ENCODE measurements at regions not wholly inside any gene's neighbourhood (a gene's known extent, or its start where the extent isn't known, plus 50 kb on each side); places are given as distances from the start of the nearest gene placed in this dataset.

DNA sequence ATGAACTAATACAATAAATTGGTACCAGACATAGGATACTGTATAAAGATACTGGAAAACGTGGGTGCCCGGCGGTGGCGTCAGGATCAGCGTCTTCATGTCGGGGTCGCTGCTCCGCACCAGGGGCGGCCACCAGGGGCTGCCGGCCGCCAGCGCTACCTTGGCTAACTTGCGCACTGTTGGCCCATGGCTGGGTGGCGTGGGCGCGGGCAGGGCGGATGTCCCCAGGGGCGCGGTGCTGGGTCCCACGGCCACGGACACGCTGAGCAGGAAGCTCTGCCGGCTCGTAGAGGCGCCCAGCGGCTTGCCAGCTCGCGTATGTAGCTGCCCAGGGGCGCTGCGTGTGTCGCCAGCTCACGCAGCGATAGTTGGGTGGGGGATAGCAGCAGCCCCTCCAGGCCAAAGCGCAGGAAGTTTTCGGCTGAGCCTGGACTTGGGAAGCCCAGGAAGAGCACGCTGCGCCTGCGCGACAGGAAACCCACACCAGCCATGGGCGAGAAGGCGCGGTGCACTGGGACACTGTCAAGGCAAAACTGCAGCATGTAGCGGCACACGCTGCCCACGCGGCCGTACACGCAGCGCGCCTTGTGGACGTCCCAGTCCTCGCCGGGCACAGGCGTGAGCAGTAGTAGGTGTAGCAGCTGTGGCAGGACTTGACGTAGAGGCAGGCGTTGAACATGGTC lies 299.9 kb downstream of the CCDC74A start:
- no peak for TF ChIP-seq ZNF274 (IDR thresholded peaks at IDR 0.05; ENCODE audit: low read depth, low read length)
- no peak for TF ChIP-seq YY1 (IDR thresholded peaks at IDR 0.05; ENCODE audit: insufficient read depth, insufficient read length)
- no peak for TF ChIP-seq SUZ12 (IDR thresholded peaks at IDR 0.05; ENCODE audit: extremely low read depth, insufficient read depth, insufficient read length)

Measured in NT2/D1 (cell line).